ENCODE measurements at regions not wholly inside any gene's neighbourhood (a gene's known extent, or its start where the extent isn't known, plus 50 kb on each side); places are given as distances from the start of the nearest gene placed in this dataset.
A peak's percentile ranks its signal among the peaks of the same experiment; 100 is the strongest.

- in situ Hi-C loops (cut with HindIII; ENCODE audit: low sequenced_read_pairs) = no loop called here
- no peak for DNase-seq (ENCODE audit: low read depth)
Observed at GRCh38 chr16:9644258-9644657, 538.0 kb downstream of the GRIN2A start.

GRCh38 chr16:9645911-9646310 lies 536.3 kb downstream of the GRIN2A start:
- no peak for DNase-seq (ENCODE audit: low read depth)
- in situ Hi-C loops (cut with HindIII; ENCODE audit: low sequenced_read_pairs) = no loop called here
- H3K4me3 ChIP-seq (ENCODE audit: low read depth, low read length) = no peak overlapping the region
- no peak for TF ChIP-seq CTCF (IDR thresholded peaks at IDR 0.05; ENCODE audit: low read depth, low read length, missing control alignments)

More at GRCh38 chr16:9644258-9644657, 538.0 kb downstream of the GRIN2A start:
- no peak overlapping the region for H3K4me3 ChIP-seq (ENCODE audit: low read depth, low read length)
- TF ChIP-seq CTCF (IDR thresholded peaks at IDR 0.05; ENCODE audit: low read depth, low read length, missing control alignments) = no peak

- in situ Hi-C loops (cut with HindIII; ENCODE audit: low sequenced_read_pairs) = no loop called here
- H3K4me3 ChIP-seq (ENCODE audit: low read depth, low read length) = no peak overlapping the region
- TF ChIP-seq CTCF (IDR thresholded peaks at IDR 0.05; ENCODE audit: low read depth, low read length, missing control alignments) = peak; percentile 83
- no peak for DNase-seq (ENCODE audit: low read depth)
Observed at GRCh38 chr16:9647981-9648701, 534.1 kb downstream of the GRIN2A start.

GRCh38 chr16:9650284-9650683 lies 531.9 kb downstream of the GRIN2A start:
- no peak for DNase-seq (ENCODE audit: low read depth)
- in situ Hi-C loops (cut with HindIII; ENCODE audit: low sequenced_read_pairs) = loop anchor here (25.0 kb wide), 2 partner anchors 112 to 163 kb away; no protein-coding TSS in a partner anchor
- no peak overlapping the region for H3K4me3 ChIP-seq (ENCODE audit: low read depth, low read length)
- TF ChIP-seq CTCF (IDR thresholded peaks at IDR 0.05; ENCODE audit: low read depth, low read length, missing control alignments) = no peak

- no peak for TF ChIP-seq CTCF (IDR thresholded peaks at IDR 0.05; ENCODE audit: low read depth, low read length, missing control alignments)
- in situ Hi-C loops (cut with HindIII; ENCODE audit: low sequenced_read_pairs) = loop anchor here (25.0 kb wide), 2 partner anchors 107 to 168 kb away; no protein-coding TSS in a partner anchor
- DNase-seq (ENCODE audit: low read depth) = no peak
- no peak overlapping the region for H3K4me3 ChIP-seq (ENCODE audit: low read depth, low read length)
Observed at GRCh38 chr16:9655051-9655450, 527.2 kb downstream of the GRIN2A start.

- H3K4me3 ChIP-seq (ENCODE audit: low read depth, low read length) = no peak overlapping the region
Observed at GRCh38 chr16:9657641-9658040, 524.6 kb downstream of the GRIN2A start.

More at GRCh38 chr16:9657641-9658040, 524.6 kb downstream of the GRIN2A start:
- DNase-seq (ENCODE audit: low read depth) = no peak
- in situ Hi-C loops (cut with HindIII; ENCODE audit: low sequenced_read_pairs) = loop anchor here (25.0 kb wide), 2 partner anchors 105 to 170 kb away; no protein-coding TSS in a partner anchor
- no peak for TF ChIP-seq CTCF (IDR thresholded peaks at IDR 0.05; ENCODE audit: low read depth, low read length, missing control alignments)

Measured in astrocyte of the cerebellum (primary cell).